HG02852 (cell line): ENCODE measurements at regions not wholly inside any gene's neighbourhood (a gene's known extent, or its start where the extent isn't known, plus 50 kb on each side); places are given as distances from the start of the nearest gene placed in this dataset.
"Not testable (repeated sequence)": the region's sequence is repeated elsewhere in the genome, so short reads cannot be mapped to it uniquely, and the experiment has no call there.

ENCODE experiments used
- ATAC-seq: cut with Tn5 transposase; IDR thresholded peaks from one replicate; pipeline ENCODE4 v1.9.1; 2021; ENCODE audit warnings: mild to moderate bottlenecking, moderate library complexity; ENCODE audit not compliant: unreplicated experiment

DNA sequence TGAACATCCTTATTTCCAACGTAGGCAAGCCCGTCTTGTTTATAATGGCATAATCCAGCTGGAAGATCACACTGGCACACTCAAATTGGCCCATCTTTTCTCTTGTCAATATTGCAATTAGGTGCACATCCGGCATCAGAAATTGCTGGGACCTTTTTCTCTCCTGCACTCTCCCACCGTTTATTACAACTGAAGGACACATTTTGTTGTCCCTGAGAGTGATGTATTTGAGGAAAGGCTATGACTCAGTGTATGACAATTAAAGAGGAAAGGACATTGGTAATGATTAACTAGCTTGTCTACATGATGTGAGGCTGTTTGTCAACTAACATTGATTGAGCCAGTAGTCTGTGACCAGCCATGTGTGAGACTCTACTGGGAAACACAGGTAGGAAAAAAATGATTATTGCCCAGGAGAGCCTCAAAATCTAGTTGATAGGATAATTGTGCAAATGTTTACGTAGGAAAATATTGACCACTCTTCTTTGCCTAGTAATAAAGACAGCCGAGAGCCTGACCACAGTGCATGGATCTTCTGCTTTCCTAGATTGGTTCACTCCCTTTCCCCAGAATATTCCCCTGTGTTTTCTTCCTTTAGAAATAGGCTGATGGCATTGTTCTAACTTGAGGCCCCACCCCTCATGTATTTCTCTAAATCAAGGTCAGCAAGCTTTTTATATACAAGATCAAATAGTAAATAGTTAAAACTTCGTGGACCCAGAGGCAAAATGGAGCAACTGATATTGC lies 230.0 kb upstream of the BTBD3 start:
- no peak for ATAC-seq

- no peak for ATAC-seq
Observed at GRCh38 chr20:11689262-11689661, 228.4 kb upstream of the BTBD3 start.

GRCh38 chr20:11691766-11692165 lies 225.9 kb upstream of the BTBD3 start:
- no peak for ATAC-seq

GRCh38 chr20:11692567-11692966 lies 225.1 kb upstream of the BTBD3 start:
- no peak for ATAC-seq

- no peak for ATAC-seq
Observed at GRCh38 chr20:11694467-11694866, 223.2 kb upstream of the BTBD3 start.

- no peak for ATAC-seq
Observed at GRCh38 chr20:11697055-11697454, 220.6 kb upstream of the BTBD3 start.

DNA sequence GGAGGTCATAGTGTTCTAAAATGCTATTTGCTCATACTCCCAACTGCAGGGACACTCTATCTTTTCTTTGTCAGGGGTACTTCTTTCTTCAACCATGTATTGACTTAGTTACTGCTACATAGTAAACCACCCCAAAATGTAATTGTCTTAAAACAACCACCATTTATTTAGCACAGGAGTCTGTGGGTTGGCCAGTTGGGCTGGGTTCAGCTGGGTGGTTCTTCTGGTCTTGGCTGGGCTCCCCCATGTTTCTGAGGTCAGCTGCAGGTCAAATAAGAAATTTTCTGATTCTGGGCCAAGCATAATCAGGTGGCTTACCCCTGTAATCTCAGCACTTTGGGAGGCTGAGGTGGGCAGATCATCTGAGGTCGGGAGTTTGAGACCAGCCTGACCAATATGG lies 220.0 kb upstream of the BTBD3 start:
- ATAC-seq, result no peak

GRCh38 chr20:11698124-11698523 lies 219.6 kb upstream of the BTBD3 start:
- no peak for ATAC-seq

DNA sequence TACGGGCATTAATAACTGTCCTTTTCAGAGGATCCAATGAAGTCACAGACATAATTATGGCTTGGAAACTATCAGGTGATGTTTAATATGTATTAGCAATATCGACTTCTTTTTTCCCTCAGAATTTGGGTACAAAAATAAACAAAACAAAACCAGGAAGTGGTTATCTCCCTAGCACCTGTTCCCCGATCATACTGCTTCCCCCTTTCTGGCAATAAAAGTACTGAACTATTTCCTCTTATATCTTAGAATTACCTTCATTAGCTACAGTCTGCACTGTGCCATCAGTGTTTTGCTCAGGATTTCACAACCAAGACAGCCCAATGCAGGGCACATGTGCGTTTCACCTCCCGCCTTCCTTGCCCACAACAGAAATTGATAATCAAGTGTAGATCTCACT lies 216.9 kb upstream of the BTBD3 start:
- ATAC-seq, result no peak

- no peak for ATAC-seq
Observed at GRCh38 chr20:11702721-11703518, 214.8 kb upstream of the BTBD3 start.

DNA sequence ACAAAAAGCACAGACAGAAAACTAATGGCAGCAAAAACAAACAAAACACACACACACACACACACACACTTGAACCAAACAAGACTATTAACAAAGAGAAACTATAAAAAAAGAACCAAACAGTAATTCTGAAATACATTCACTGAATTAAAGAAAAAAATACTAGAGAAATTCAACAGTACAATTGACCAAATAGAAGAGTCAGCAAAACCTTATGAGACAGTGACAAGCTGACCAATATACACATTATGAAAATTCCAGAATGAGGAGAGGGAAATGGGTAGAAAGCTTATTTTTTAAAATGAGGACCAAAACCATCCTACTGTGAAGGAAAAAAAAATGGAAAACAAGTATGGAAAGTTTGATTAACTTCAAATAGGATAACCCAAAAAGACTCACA lies 212.2 kb upstream of the BTBD3 start:
- no peak for ATAC-seq

DNA sequence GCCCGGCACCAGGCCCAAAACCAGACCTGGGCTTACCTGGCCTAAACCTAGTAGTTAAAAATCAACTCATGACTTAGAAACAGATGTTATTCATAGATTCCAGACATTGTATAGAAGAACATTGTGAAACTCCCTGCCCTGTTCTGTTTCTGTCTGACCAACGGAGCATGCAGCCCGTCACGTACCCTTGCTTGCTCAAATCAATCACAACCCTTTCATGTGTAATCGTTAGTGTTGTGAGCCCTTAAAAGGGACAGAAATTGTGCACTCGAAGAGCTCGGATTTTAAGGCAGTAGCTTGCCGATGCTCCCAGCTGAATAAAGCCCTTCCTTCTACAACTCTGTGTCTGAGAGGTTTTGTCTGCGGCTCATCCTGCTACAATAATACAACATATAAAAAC lies 209.5 kb upstream of the BTBD3 start:
- not testable (repeated sequence) for ATAC-seq

- no peak for ATAC-seq
Observed at GRCh38 chr20:11711214-11711613, 206.5 kb upstream of the BTBD3 start.

DNA sequence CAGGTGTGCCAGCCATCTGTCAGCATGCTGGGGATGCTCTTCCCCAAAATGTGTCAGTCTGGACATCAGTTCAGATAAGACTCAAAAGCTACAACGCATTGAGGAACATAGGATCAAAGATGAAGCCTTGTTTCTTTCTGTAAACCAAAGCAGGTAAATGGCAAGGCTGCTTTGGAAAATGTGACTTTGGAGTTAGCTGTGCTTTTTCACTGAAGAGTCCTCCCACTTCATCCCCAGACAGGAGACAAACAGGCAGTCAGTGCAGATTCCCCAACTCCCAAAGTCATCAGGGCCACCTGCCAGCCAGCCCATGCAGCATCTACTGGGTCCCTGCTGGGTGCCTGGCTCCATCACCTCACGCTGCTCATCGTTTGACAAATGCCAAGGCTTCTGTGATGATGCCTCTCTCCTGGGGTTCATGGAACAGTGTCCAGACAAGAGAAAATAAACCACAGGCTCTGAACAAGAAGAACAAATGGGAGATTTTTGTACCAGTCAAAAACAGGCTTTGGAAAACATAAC lies 205.0 kb upstream of the BTBD3 start:
- ATAC-seq, result no peak

DNA sequence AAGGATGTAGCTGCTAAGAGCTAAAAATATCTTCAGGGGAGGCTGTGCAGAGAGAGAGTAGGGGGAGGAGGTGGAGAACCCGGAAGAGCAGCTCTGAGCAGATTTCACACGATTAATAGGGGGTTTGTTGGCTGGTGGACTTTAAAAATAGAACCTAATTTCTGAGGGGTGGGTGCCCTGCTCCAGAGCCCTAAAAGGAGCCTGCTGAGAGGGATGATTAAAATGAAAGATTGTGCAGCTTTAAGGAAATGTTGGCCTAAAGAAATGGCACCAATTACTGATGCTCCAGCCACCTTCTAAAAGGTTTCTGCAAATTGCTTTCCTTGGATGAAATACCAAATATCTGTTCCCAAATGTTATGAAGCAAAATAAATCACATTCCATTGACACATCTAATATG lies 202.8 kb upstream of the BTBD3 start:
- no peak for ATAC-seq

GRCh38 chr20:11716239-11716944 lies 201.3 kb upstream of the BTBD3 start:
- ATAC-seq, result no peak

- ATAC-seq, result no peak
Observed at GRCh38 chr20:11716945-11717248, 200.8 kb upstream of the BTBD3 start.

GRCh38 chr20:11717562-11717961 lies 200.1 kb upstream of the BTBD3 start:
- no peak for ATAC-seq

- no peak for ATAC-seq
Observed at GRCh38 chr20:11718474-11719094, 199.1 kb upstream of the BTBD3 start.

GRCh38 chr20:11719153-11719552 lies 198.5 kb upstream of the BTBD3 start:
- ATAC-seq, result no peak

DNA sequence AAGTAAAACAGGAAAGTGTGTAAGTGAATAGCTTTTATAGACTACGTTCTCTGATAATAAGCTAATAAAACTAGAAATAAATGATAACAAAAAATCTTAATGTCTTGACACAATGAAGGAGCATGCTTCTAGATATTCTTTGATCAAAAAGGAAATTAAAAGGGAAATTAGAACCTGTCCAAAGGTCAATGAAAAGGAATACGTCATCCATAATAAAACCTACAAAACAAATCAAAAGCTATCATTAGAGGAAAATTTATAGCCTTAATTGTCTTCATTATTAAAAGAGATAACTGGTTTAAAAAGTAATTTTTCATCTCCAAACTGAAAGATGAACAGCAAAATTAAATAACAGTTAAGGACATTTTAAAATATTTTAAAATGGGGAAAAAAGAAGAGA lies 196.3 kb upstream of the BTBD3 start:
- no peak for ATAC-seq
